Liver (tissue), 7 donors: ENCODE measurements at regions not wholly inside any gene's neighbourhood (a gene's known extent, or its start where the extent isn't known, plus 50 kb on each side); places are given as distances from the start of the nearest gene placed in this dataset.

Source experiments
- DNase-seq: peaks from one replicate; pipeline ENCODE4 v3.0.0-alpha.2; 2017; ENCODE audit warnings: low spot score
- H3K27ac ChIP-seq, 2 donors: one replicate each; pipeline ENCODE4 v1.7.0; 2013; ENCODE audit warnings: inconsistent platforms in 2 of 2, low read length in 2 of 2, control low read depth in 1 of 2, low read depth in 1 of 2, mild to moderate bottlenecking in 1 of 2
- H3K27me3 ChIP-seq, 4 donors: one replicate each; pipeline versions ENCODE4 v1.6.1 to v1.7.0; 2013; ENCODE audit warnings: low read length in 3 of 4, inconsistent platforms in 1 of 4, mild to moderate bottlenecking in 1 of 4, moderate library complexity in 1 of 4; ENCODE audit not compliant: control insufficient read depth in 4 of 4, insufficient read depth in 4 of 4
- H3K36me3 ChIP-seq, 4 donors: one replicate each; pipeline versions ENCODE4 v1.6.1 to v1.7.0; 2013; ENCODE audit warnings: low read length in 3 of 4, mild to moderate bottlenecking in 3 of 4, low read depth in 1 of 4, moderate library complexity in 1 of 4; ENCODE audit not compliant: control insufficient read depth in 4 of 4, insufficient read depth in 3 of 4
- H3K4me1 ChIP-seq, 4 donors: one replicate each; pipeline versions ENCODE4 v1.6.1 to v1.7.0; 2013; ENCODE audit warnings: low read length in 3 of 4, mild to moderate bottlenecking in 3 of 4, moderate library complexity in 1 of 4; ENCODE audit not compliant: control insufficient read depth in 4 of 4, insufficient read depth in 4 of 4
- H3K4me3 ChIP-seq, 3 donors: one replicate each; pipeline versions ENCODE4 v1.6.1 to v1.7.0; 2013; ENCODE audit warnings: low read length in 3 of 3, control low read depth in 1 of 3, low read depth in 1 of 3, mild to moderate bottlenecking in 1 of 3
- H3K9ac ChIP-seq, 2 donors: one replicate each; pipeline ENCODE4 v1.7.0; 2013; ENCODE audit warnings: low read length in 2 of 2, mild to moderate bottlenecking in 2 of 2, moderate library complexity in 2 of 2, control low read depth in 1 of 2, low read depth in 1 of 2
- H3K9me3 ChIP-seq, 4 donors: one replicate each; pipeline versions ENCODE4 v1.6.1 to v1.7.0; 2013; ENCODE audit warnings: low read length in 3 of 4; ENCODE audit not compliant: control insufficient read depth in 4 of 4
- FOXA1 ChIP-seq: IDR thresholded peaks from 2 replicates; pipeline ENCODE4 v1.6.1; 2016; ENCODE audit warnings: antibody characterized with exemption
- GABPA ChIP-seq, 2 donors: IDR thresholded peaks in 1 of 2; conservative IDR thresholded peaks in 1 of 2; 2 replicates each; pipeline ENCODE4 v1.6.1; 2016; ENCODE audit warnings: antibody characterized with exemption in 2 of 2, mild to moderate bottlenecking in 1 of 2, moderate library complexity in 1 of 2
- HNF4A ChIP-seq, 2 donors: conservative IDR thresholded peaks; 2 replicates each; pipeline ENCODE4 v1.6.1; 2016; ENCODE audit warnings: antibody characterized with exemption in 2 of 2, mild to moderate bottlenecking in 2 of 2
- HNF4G ChIP-seq: IDR thresholded peaks from 2 replicates; pipeline ENCODE4 v1.6.1; 2016; ENCODE audit warnings: antibody characterized with exemption
- NR2F2 ChIP-seq: IDR thresholded peaks from 2 replicates; pipeline ENCODE4 v1.6.1; 2016; ENCODE audit warnings: antibody characterized with exemption
- RAD21 ChIP-seq, 2 donors: IDR thresholded peaks; 2 replicates each; pipeline ENCODE4 v1.6.1; 2016; ENCODE audit warnings: antibody characterized with exemption in 2 of 2, mild to moderate bottlenecking in 2 of 2
- RXRA ChIP-seq, 2 donors: IDR thresholded peaks; 2 replicates each; pipeline ENCODE4 v1.6.1; 2017 to 2018; ENCODE audit warnings: antibody characterized with exemption in 2 of 2, mild to moderate bottlenecking in 1 of 2
- YY1 ChIP-seq: IDR thresholded peaks from 2 replicates; pipeline ENCODE4 v1.6.1; 2016; ENCODE audit warnings: antibody characterized with exemption, mild to moderate bottlenecking
- WGBS: extraction: QIAGEN DNeasy Blood & Tissue Kit; methylation state at CpG from one replicate; pipeline ENCODE4 v1.1.7; 2013; 5-methylcytosine and 5-hydroxymethylcytosine counted together
- TF ChIP-seq, protein P1 (sequence below): IDR thresholded peaks from 2 replicates; pipeline ENCODE4 v1.6.1; 2016; ENCODE audit warnings: antibody characterized with exemption
- TF ChIP-seq, protein P2 (sequence below): IDR thresholded peaks from 2 replicates; pipeline ENCODE4 v1.6.1; 2016; ENCODE audit warnings: antibody characterized with exemption, mild to moderate bottlenecking
- TF ChIP-seq, protein P3 (sequence below): IDR thresholded peaks from 2 replicates; pipeline ENCODE4 v1.6.1; 2016; ENCODE audit warnings: antibody characterized with exemption
- donor health status: healthy.
- donor health status: healthy.
- donor health status: healthy.
- donor health status: healthy.

DNA sequence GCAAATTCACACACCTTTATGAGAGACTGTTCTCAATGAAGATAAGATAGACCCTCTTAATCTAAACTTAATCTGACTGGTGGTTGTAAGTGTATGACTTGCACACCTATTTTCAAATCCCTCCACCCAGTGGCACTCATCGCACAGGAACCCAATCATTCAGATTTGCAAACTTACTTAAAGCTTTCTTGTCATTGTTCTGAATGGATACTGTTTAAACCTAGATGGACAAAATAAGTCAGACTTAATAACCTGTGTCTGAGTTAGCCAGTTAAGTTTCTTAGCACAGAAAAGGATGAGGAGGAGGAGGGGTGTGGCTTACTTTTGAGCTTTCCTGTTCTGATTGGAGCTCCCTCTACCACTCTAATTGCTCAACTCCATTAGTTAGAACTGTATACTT lies 252.4 kb upstream of the CCNH start:
- Histone ChIP-seq H3K27ac (no peak overlapping the region), H3K9ac (no peak overlapping the region), H3K4me1 (no peaks in the 10 kb centered on the region), H3K9me3 (no peaks in the 10 kb centered on the region), H3K4me3 (no peak overlapping the region), H3K27me3 (no peaks in the 10 kb centered on the region), H3K36me3 (no peaks in the 10 kb centered on the region)
- WGBS: 89% methylated on average over 1 of the region's 1 CpG
- TF ChIP-seq RXRA (IDR thresholded peaks at IDR 0.05) (no peak), NR2F2 (no peak), RAD21 (IDR thresholded peaks at IDR 0.05) (no peak), HNF4G (no peak), FOXA1 (no peak), HNF4A (conservative IDR thresholded peaks at IDR 0.05) (no peak), GABPA (IDR thresholded peaks at IDR 0.05 in 1 of 2, conservative IDR thresholded peaks at IDR 0.05 in 1 of 2) (no peak), YY1 (no peak)
- TF ChIP-seq, protein P1, sequence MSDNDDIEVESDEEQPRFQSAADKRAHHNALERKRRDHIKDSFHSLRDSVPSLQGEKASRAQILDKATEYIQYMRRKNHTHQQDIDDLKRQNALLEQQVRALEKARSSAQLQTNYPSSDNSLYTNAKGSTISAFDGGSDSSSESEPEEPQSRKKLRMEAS: no peak
- TF ChIP-seq, protein P2, sequence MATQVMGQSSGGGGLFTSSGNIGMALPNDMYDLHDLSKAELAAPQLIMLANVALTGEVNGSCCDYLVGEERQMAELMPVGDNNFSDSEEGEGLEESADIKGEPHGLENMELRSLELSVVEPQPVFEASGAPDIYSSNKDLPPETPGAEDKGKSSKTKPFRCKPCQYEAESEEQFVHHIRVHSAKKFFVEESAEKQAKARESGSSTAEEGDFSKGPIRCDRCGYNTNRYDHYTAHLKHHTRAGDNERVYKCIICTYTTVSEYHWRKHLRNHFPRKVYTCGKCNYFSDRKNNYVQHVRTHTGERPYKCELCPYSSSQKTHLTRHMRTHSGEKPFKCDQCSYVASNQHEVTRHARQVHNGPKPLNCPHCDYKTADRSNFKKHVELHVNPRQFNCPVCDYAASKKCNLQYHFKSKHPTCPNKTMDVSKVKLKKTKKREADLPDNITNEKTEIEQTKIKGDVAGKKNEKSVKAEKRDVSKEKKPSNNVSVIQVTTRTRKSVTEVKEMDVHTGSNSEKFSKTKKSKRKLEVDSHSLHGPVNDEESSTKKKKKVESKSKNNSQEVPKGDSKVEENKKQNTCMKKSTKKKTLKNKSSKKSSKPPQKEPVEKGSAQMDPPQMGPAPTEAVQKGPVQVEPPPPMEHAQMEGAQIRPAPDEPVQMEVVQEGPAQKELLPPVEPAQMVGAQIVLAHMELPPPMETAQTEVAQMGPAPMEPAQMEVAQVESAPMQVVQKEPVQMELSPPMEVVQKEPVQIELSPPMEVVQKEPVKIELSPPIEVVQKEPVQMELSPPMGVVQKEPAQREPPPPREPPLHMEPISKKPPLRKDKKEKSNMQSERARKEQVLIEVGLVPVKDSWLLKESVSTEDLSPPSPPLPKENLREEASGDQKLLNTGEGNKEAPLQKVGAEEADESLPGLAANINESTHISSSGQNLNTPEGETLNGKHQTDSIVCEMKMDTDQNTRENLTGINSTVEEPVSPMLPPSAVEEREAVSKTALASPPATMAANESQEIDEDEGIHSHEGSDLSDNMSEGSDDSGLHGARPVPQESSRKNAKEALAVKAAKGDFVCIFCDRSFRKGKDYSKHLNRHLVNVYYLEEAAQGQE: no peak
- TF ChIP-seq, protein P3, sequence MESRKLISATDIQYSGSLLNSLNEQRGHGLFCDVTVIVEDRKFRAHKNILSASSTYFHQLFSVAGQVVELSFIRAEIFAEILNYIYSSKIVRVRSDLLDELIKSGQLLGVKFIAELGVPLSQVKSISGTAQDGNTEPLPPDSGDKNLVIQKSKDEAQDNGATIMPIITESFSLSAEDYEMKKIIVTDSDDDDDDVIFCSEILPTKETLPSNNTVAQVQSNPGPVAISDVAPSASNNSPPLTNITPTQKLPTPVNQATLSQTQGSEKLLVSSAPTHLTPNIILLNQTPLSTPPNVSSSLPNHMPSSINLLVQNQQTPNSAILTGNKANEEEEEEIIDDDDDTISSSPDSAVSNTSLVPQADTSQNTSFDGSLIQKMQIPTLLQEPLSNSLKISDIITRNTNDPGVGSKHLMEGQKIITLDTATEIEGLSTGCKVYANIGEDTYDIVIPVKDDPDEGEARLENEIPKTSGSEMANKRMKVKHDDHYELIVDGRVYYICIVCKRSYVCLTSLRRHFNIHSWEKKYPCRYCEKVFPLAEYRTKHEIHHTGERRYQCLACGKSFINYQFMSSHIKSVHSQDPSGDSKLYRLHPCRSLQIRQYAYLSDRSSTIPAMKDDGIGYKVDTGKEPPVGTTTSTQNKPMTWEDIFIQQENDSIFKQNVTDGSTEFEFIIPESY: no peak
- no peak for DNase-seq

DNA sequence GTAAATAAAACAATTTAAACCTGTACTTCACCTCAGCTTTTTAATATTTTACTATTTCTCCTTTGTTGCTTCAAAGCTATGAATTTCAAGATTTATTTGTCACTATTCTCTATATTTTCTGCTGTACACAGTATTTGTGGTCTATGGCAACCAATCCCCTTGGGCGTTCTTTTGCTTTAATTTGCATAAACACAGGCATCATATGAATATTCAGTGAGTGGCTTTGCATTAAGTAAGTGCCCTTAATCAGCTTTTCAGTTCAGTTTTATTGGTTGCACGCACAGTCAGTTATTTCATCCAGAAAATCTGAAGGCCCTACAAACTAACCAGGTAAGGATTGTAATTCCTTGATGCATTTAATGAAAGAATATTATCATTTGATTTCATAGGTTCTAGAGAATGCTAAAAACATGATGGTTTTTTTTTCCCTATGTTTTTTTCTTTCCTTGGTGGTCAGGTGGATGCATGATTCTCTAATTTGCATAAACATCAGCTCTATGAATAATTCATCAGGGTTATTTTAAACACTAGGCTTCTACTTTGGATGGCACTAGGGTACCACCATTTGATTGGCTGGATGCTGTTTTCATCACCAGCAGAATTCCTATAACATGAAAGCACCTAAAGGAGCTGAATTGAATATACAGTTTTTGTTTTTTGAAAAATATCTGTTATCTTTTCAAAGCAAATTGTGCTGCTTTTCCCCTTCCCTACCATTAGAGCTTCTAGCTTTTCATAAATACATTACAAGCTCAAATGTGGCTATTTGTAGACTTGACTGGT lies 249.2 kb upstream of the CCNH start:
- Histone ChIP-seq H3K9me3 (no peaks in the 10 kb centered on the region), H3K4me3 (no peak overlapping the region), H3K36me3 (no peaks in the 10 kb centered on the region), H3K9ac (no peak overlapping the region), H3K27me3 (no peaks in the 10 kb centered on the region), H3K27ac (no peak overlapping the region), H3K4me1 (no peaks in the 10 kb centered on the region)
- 70% methylated on average over 2 of the region's 2 CpGs for WGBS
- no peak for DNase-seq
- TF ChIP-seq FOXA1: no peak

DNA sequence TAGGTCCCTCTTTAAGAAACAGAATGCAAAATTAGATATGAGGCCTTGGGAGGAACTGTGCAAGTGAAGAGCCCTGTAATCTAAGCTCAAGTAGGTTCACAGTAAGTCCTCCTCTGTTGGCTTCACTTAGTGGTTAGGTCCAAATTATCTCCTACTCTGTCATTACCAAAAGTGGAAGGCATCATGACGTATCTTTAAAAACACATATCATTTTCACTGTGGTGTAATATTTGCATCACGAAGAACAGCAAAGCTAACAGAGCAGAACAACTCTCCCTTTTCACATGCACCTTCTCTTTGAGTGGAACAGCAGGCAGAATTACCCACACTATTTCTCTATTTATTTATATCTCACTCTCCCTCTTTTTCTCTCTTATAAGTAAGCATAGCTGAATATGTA lies 240.5 kb upstream of the CCNH start:
- Histone ChIP-seq H3K9me3 (no peaks in the 10 kb centered on the region), H3K4me3 (no peak overlapping the region), H3K9ac (no peak overlapping the region), H3K27ac (no peak overlapping the region), H3K27me3 (no peaks in the 10 kb centered on the region), H3K36me3 (no peaks in the 10 kb centered on the region), H3K4me1 (no peaks in the 10 kb centered on the region)
- TF ChIP-seq FOXA1 (no peak), HNF4A (conservative IDR thresholded peaks at IDR 0.05) (no peak)
- WGBS: 82% methylated on average over 2 of the region's 2 CpGs
- DNase-seq: no peak
